Tibial nerve (tissue), 4 donors: ENCODE measurements at regions not wholly inside any gene's neighbourhood (a gene's known extent, or its start where the extent isn't known, plus 50 kb on each side); places are given as distances from the start of the nearest gene placed in this dataset.

Experiments used
- CTCF ChIP-seq, 5 experiments: fragments of 200-600 bp in 3 of 5; fragments of 450-650 bp in 2 of 5; sonication (generic) in 3 of 5; IDR thresholded peaks; one replicate each; pipeline ENCODE4 v1.5.1; 2016 to 2019; ENCODE audit warnings: antibody characterized with exemption in 5 of 5, mild to moderate bottlenecking in 3 of 5, moderate library complexity in 2 of 5
- EP300 ChIP-seq, 2 donors: sonication (generic); formaldehyde crosslinking; IDR thresholded peaks; one replicate each; pipeline ENCODE4 v1.6.1; 2017; ENCODE audit warnings: antibody characterized with exemption in 2 of 2, mild to moderate bottlenecking in 1 of 2
- POLR2A ChIP-seq, 2 donors: fragments of 450-650 bp; IDR thresholded peaks; one replicate each; pipeline ENCODE4 v1.6.1; 2017; ENCODE audit warnings: antibody characterized with exemption in 2 of 2, mild to moderate bottlenecking in 2 of 2, moderate library complexity in 2 of 2

GRCh38 chr22:27269751-27270543, 531.6 kb downstream of the MN1 start:
- TF ChIP-seq CTCF (IDR thresholded peaks at IDR 0.05) (no peak), POLR2A (IDR thresholded peaks at IDR 0.05) (no peak), EP300 (IDR thresholded peaks at IDR 0.05) (no peak)
